T-cell (primary cell): ENCODE measurements at regions not wholly inside any gene's neighbourhood (a gene's known extent, or its start where the extent isn't known, plus 50 kb on each side); places are given as distances from the start of the nearest gene placed in this dataset.

ENCODE experiments used
- ATAC-seq, 4 experiments: fragments of 200-7000 bp in 3 of 4; fragments of 150-1000 bp in 1 of 4; cut with Tn5 transposase; replicated peaks in 1 of 4; 1 replicate in 3 of 4; 2 replicates in 1 of 4; pipeline ENCODE4 v1.10.0; 2021; ENCODE audit warnings: moderate library complexity in 3 of 4, mild to moderate bottlenecking in 2 of 4, moderate number of reproducible peaks in 1 of 4
- CTCF ChIA-PET, 2 donors: fragments of 300-600 bp; sonication (Branson Sonifier 250); formaldehyde crosslinking; loops; one replicate each; lab custom pipeline; 2022; ENCODE audit warnings: antibody characterized with exemption in 2 of 2; lab: Charles Lee
- POLR2A ChIA-PET, 2 donors: fragments of 300-600 bp; sonication (Branson Sonifier 250); formaldehyde crosslinking; loops; one replicate each; lab custom pipeline; 2022; ENCODE audit warnings: antibody characterized with exemption in 2 of 2; lab: Charles Lee
- DNase-seq, 35 experiments: peaks; one replicate each; pipeline versions ENCODE4 v3.0.0 to v3.0.0-alpha.2; 2013 to 2023
- H3K27ac ChIP-seq: one replicate; pipeline ENCODE4 v1.5.1; 2013; ENCODE audit warnings: low read length
- H3K27me3 ChIP-seq, 2 experiments: replicated peaks in 1 of 2; 1 replicate in 1 of 2; 2 replicates in 1 of 2; pipeline versions ENCODE4 v1.6.1 to v1.7.0; 2013; ENCODE audit warnings: low read length in 1 of 2, mixed read lengths in 1 of 2; ENCODE audit not compliant: control insufficient read depth in 2 of 2, insufficient read depth in 2 of 2; ENCODE audit errors: extremely low read depth in 1 of 2
- H3K36me3 ChIP-seq, 2 donors: 1 replicate in 1 of 2; 2 replicates in 1 of 2; pipeline versions ENCODE4 v1.6.1 to v1.7.0; 2013; ENCODE audit warnings: low read length in 1 of 2; ENCODE audit not compliant: control insufficient read depth in 2 of 2, insufficient read depth in 1 of 2; ENCODE audit errors: extremely low read depth in 1 of 2
- H3K4me1 ChIP-seq, 2 experiments: 1 replicate in 1 of 2; 2 replicates in 1 of 2; pipeline versions ENCODE4 v1.6.1 to v1.7.0; 2013; ENCODE audit warnings: low read length in 2 of 2, mixed read lengths in 1 of 2; ENCODE audit not compliant: insufficient read depth in 2 of 2, control insufficient read depth in 1 of 2; ENCODE audit errors: extremely low read depth in 1 of 2
- H3K4me3 ChIP-seq, 2 donors: 1 replicate in 1 of 2; 2 replicates in 1 of 2; pipeline versions ENCODE4 v1.5.1 to v1.7.0; 2013; ENCODE audit warnings: mild to moderate bottlenecking in 2 of 2, low read length in 1 of 2, moderate library complexity in 1 of 2; ENCODE audit not compliant: control insufficient read depth in 1 of 2; ENCODE audit errors: extremely low read depth in 1 of 2
- H3K9me3 ChIP-seq: 2 replicates; pipeline ENCODE4 v1.7.0; 2013
- H3K27ac Mint-ChIP-seq, 2 donors: one replicate each; pipeline ENCODE4 v1.8.0; 2020 to 2021; ENCODE audit warnings: mild to moderate bottlenecking in 2 of 2, mixed read lengths in 2 of 2
- H3K27me3 Mint-ChIP-seq, 2 donors: one replicate each; pipeline ENCODE4 v1.8.0; 2021 to 2022; ENCODE audit warnings: mixed read lengths in 2 of 2
- H3K36me3 Mint-ChIP-seq: one replicate; pipeline ENCODE4 v1.8.0; 2021; ENCODE audit warnings: mixed read lengths
- H3K4me1 Mint-ChIP-seq, 3 donors: one replicate each; pipeline ENCODE4 v1.8.0; 2020 to 2022; ENCODE audit warnings: mixed read lengths in 3 of 3, mild to moderate bottlenecking in 1 of 3
- H3K4me3 Mint-ChIP-seq, 3 donors: one replicate each; pipeline ENCODE4 v1.8.0; 2020 to 2022; ENCODE audit warnings: mild to moderate bottlenecking in 3 of 3, mixed read lengths in 3 of 3, moderate library complexity in 3 of 3
- H3K9me3 Mint-ChIP-seq, 3 donors: one replicate each; pipeline ENCODE4 v1.8.0; 2020 to 2022; ENCODE audit warnings: mixed read lengths in 3 of 3
- WGBS: methylation state at CpG from one replicate; pipeline ENCODE4 v1.1.5; 2013; ENCODE audit warnings: missing lambda C conversion rate; ENCODE audit not compliant: insufficient coverage; 5-methylcytosine and 5-hydroxymethylcytosine counted together

DNA sequence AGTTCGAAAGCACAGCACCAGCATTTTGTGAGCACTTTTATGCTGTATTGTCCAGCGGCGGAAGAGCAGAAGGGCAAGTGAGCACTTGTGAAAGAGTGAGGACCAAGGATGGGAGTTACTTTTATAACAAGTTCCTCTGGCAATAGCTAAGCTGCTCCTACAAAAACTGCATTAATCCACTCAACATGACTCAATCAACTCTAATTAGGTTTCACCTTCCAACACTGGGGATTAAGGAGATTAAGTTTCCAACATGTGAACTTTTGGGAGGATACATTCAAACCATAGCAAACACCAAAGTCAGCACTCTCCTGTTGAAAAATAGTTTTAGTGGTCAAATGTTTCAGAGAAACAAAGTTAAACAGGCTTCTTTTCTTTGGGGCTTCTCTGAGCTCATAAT, 844.5 kb downstream of the REEP3 start:
- H3K27me3 Mint-ChIP-seq, result no peaks in the 10 kb centered on the region
- CTCF ChIA-PET, result interaction anchor here in 1 of 2 donors (0.7 kb wide), 1 partner anchor 410 kb away, joined by 3 read pairs; no protein-coding TSS in a partner anchor
- WGBS, result no CpG with 5 or more reads among the region's 3 CpGs
- H3K4me1 Mint-ChIP-seq, result no peaks in the 10 kb centered on the region
- Histone ChIP-seq H3K27ac (no peak overlapping the region), H3K4me1 (no peaks in the 10 kb centered on the region), H3K9me3 (no peaks in the 10 kb centered on the region), H3K36me3 (no peaks in the 10 kb centered on the region), H3K27me3 (no peaks in the 10 kb centered on the region), H3K4me3 (no peak overlapping the region)
- POLR2A ChIA-PET, result no interaction called here
- no peak for ATAC-seq
- no peak overlapping the region for H3K4me3 Mint-ChIP-seq
- no peak for DNase-seq
- H3K36me3 Mint-ChIP-seq, result no peaks in the 10 kb centered on the region
- H3K27ac Mint-ChIP-seq, result no peak overlapping the region
- H3K9me3 Mint-ChIP-seq, result peaks cover 2 to 7% (median 4%) of the 10 kb centered on the region in 3 donors

DNA sequence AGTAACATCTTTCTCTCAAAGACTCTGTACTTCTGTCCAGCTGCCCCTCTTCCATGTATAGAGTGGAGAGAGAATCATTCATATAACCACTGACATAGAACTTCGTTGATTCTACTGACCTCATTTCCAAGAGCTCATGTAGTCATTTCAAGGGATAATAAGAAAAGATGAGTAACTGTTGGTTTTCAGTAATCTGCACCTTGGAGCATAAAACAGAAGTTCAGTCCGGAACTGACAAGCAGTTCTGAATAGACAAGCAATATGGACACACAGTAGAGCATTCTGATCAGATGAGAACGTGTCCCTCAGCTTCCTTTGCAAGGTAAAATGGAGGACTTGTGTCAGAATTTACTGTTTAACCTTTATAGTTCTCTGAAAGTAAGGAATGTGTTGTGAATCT, 847.1 kb downstream of the REEP3 start:
- Mint-ChIP-seq H3K4me3 (no peak overlapping the region), H3K36me3 (no peaks in the 10 kb centered on the region), H3K4me1 (no peaks in the 10 kb centered on the region), H3K9me3 (peaks cover 0 to 4% (median 4%) of the 10 kb centered on the region in 3 donors), H3K27me3 (no peaks in the 10 kb centered on the region), H3K27ac (no peak overlapping the region)
- 67% methylated on average over 1 of the region's 3 CpGs for WGBS
- Histone ChIP-seq H3K9me3 (no peaks in the 10 kb centered on the region), H3K27me3 (no peaks in the 10 kb centered on the region), H3K4me3 (no peak overlapping the region), H3K36me3 (no peaks in the 10 kb centered on the region), H3K27ac (no peak overlapping the region), H3K4me1 (no peaks in the 10 kb centered on the region)
- ChIA-PET CTCF (no interaction called here), POLR2A (no interaction called here)
- DNase-seq (no peak), ATAC-seq (no peak)

GRCh38 chr10:64369885-64370773, 848.9 kb downstream of the REEP3 start:
- CTCF ChIA-PET, result interaction anchor here in 1 of 2 donors (1.1 kb wide), 1 partner anchor 329 kb away, joined by 3 read pairs; no protein-coding TSS in a partner anchor
- Mint-ChIP-seq H3K36me3 (no peaks in the 10 kb centered on the region), H3K27me3 (no peaks in the 10 kb centered on the region)

GRCh38 chr10:64374346-64374745, 853.1 kb downstream of the REEP3 start:
- H3K4me3 ChIP-seq, result no peak overlapping the region
- no peak overlapping the region for H3K27ac Mint-ChIP-seq
- H3K9me3 Mint-ChIP-seq, result peaks cover 0 to 9% (median 7%) of the 10 kb centered on the region in 3 donors
- no peaks in the 10 kb centered on the region for H3K36me3 Mint-ChIP-seq
- no peaks in the 10 kb centered on the region for H3K4me1 Mint-ChIP-seq
- POLR2A ChIA-PET, result no interaction called here
- no peaks in the 10 kb centered on the region for H3K27me3 ChIP-seq
- no peak overlapping the region for H3K4me3 Mint-ChIP-seq
- CTCF ChIA-PET, result no interaction called here
- H3K9me3 ChIP-seq, result no peaks in the 10 kb centered on the region
- no peaks in the 10 kb centered on the region for H3K27me3 Mint-ChIP-seq
- no peak overlapping the region for H3K27ac ChIP-seq
- H3K36me3 ChIP-seq, result no peaks in the 10 kb centered on the region
- ATAC-seq (no peak), DNase-seq (no peak)
- H3K4me1 ChIP-seq, result no peaks in the 10 kb centered on the region

More at GRCh38 chr10:64369885-64370773, 848.9 kb downstream of the REEP3 start:
- POLR2A ChIA-PET, result interaction anchor here in 1 of 2 donors (0.7 kb wide), 1 partner anchor 84 kb away, joined by 3 read pairs; no protein-coding TSS in a partner anchor
- Histone ChIP-seq H3K4me1 (no peaks in the 10 kb centered on the region), H3K4me3 (no peak overlapping the region), H3K27ac (no peak overlapping the region), H3K27me3 (no peaks in the 10 kb centered on the region), H3K9me3 (no peaks in the 10 kb centered on the region), H3K36me3 (no peaks in the 10 kb centered on the region)
- H3K27ac Mint-ChIP-seq, result no peak overlapping the region
- H3K4me1 Mint-ChIP-seq, result no peaks in the 10 kb centered on the region
- H3K9me3 Mint-ChIP-seq, result peaks cover 0 to 9% (median 7%) of the 10 kb centered on the region in 3 donors
- no CpG with 5 or more reads among the region's 1 CpG for WGBS
- no peak overlapping the region for H3K4me3 Mint-ChIP-seq
- DNase-seq (no peak), ATAC-seq (no peak)

DNA sequence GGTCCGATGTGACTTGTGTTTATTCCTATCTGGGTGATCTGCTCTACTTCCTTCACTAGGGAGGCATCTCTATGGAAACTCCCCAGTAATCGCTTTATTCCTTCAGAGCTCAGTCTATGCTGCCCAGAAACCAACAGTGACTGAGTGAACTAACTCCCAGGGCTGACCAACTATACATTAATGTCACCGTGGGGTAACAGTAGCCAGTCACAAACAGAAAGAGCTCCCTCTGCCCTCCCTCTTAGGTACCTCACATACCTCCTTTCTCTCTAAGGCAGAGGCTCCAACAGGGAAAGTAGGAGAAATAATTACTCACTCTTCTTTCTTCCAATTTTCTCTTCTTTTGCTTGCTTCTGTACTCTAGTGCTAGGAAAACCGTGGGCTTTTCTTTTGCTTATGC, 855.0 kb downstream of the REEP3 start:
- Mint-ChIP-seq H3K9me3 (peaks cover 3 to 9% (median 7%) of the 10 kb centered on the region in 3 donors), H3K4me1 (no peaks in the 10 kb centered on the region), H3K27me3 (no peaks in the 10 kb centered on the region), H3K27ac (no peak overlapping the region), H3K4me3 (no peak overlapping the region), H3K36me3 (no peaks in the 10 kb centered on the region)
- H3K4me1 ChIP-seq, result no peaks in the 10 kb centered on the region
- no peaks in the 10 kb centered on the region for H3K9me3 ChIP-seq
- no peaks in the 10 kb centered on the region for H3K27me3 ChIP-seq
- ChIA-PET POLR2A (no interaction called here), CTCF (interaction anchor here in 1 of 2 donors (0.6 kb wide), 1 partner anchor 22 kb away, joined by 3 read pairs; no protein-coding TSS in a partner anchor)
- H3K36me3 ChIP-seq, result no peaks in the 10 kb centered on the region
- ATAC-seq (no peak), DNase-seq (no peak)
- H3K27ac ChIP-seq, result no peak overlapping the region
- no peak overlapping the region for H3K4me3 ChIP-seq
- WGBS, result 67% methylated on average over 3 of the region's 4 CpGs

DNA sequence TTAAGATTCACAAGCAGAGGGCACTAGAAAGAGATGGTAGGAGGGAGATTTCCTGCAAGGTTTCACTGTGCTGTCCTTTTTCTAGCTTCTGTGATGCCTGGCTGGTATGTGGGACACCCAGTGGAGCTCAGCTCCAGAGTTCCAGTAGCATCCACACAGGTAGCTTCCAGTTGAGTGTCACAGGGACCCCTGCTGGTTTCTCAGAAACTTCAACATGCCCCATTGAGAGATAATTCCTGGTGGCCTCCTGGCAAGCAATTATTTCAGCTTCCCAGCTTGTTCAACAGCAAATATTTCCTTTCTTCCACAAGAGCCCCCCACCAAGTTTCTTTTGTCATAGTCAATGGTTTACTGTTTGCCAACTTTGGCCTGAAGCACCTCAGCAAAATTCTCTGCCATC, 858.7 kb downstream of the REEP3 start:
- no peak overlapping the region for H3K27ac ChIP-seq
- H3K27ac Mint-ChIP-seq, result no peak overlapping the region
- ChIA-PET CTCF (no interaction called here), POLR2A (no interaction called here)
- H3K36me3 ChIP-seq, result no peaks in the 10 kb centered on the region
- ATAC-seq (no peak), DNase-seq (no peak)
- H3K4me3 Mint-ChIP-seq, result no peak overlapping the region
- H3K27me3 ChIP-seq, result no peaks in the 10 kb centered on the region
- H3K4me3 ChIP-seq, result no peak overlapping the region
- H3K27me3 Mint-ChIP-seq, result no peaks in the 10 kb centered on the region
- no peaks in the 10 kb centered on the region for H3K36me3 Mint-ChIP-seq
- H3K9me3 ChIP-seq, result no peaks in the 10 kb centered on the region
- H3K4me1 ChIP-seq, result no peaks in the 10 kb centered on the region
- no peaks in the 10 kb centered on the region for H3K4me1 Mint-ChIP-seq
- peaks cover 5 to 6% (median 6%) of the 10 kb centered on the region in 3 donors for H3K9me3 Mint-ChIP-seq
